Muscle of leg (tissue), 3 donors: ENCODE measurements at regions not wholly inside any gene's neighbourhood (a gene's known extent, or its start where the extent isn't known, plus 50 kb on each side); places are given as distances from the start of the nearest gene placed in this dataset.
A peak's percentile ranks its signal among the peaks of the same experiment; 100 is the strongest.

Experiments
- DNase-seq: peaks from one replicate; pipeline ENCODE4 v3.0.0; 2013
- H3K27ac ChIP-seq: one replicate; pipeline ENCODE4 v1.5.1; 2013; ENCODE audit warnings: mild to moderate bottlenecking, low read length, control low read depth
- H3K27me3 ChIP-seq: one replicate; pipeline ENCODE4 v1.6.1; 2013; ENCODE audit warnings: low read length; ENCODE audit not compliant: control insufficient read depth, insufficient read depth
- H3K36me3 ChIP-seq: one replicate; pipeline ENCODE4 v1.6.1; 2013; ENCODE audit warnings: low read length; ENCODE audit not compliant: control insufficient read depth, insufficient read depth
- H3K4me1 ChIP-seq: one replicate; pipeline ENCODE4 v1.6.1; 2013; ENCODE audit warnings: low read length; ENCODE audit not compliant: control insufficient read depth, insufficient read depth
- H3K4me3 ChIP-seq: one replicate; pipeline ENCODE4 v1.5.1; 2013; ENCODE audit warnings: low read length, control low read depth
- H3K9me3 ChIP-seq: replicated peaks from 2 replicates; pipeline ENCODE4 v1.6.1; 2013; ENCODE audit warnings: low read depth, low read length; ENCODE audit not compliant: control insufficient read depth
- WGBS: methylation state at CpG from one replicate; pipeline ENCODE4 v1.1.5; 2013; ENCODE audit warnings: missing lambda C conversion rate; ENCODE audit not compliant: insufficient coverage; 5-methylcytosine and 5-hydroxymethylcytosine counted together

DNA sequence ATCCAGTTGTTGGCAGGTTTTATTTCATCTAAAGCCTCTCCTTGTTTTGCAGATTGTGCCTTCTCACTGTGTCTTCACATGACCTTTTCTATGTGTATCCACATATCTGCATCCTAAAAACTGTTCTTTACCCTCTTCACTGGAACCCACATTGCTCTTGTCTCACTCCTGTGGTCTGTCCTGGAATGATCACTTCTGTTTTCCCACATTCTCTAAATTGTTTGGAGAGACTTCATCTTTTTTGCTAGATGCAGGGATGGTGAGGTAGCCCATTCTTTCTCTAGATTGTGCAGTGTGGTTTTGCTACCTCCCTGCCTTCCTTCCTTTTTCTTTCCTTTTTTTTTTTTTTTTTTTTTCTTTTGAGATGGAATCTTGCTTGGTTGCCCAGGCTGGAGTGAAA lies 608.6 kb upstream of the MIR17HG start:
- no peaks in the 10 kb centered on the region for H3K4me1 ChIP-seq
- no peak overlapping the region for H3K4me3 ChIP-seq
- H3K27me3 ChIP-seq: no peaks in the 10 kb centered on the region
- H3K27ac ChIP-seq: no peak overlapping the region
- H3K9me3 ChIP-seq: no peaks in the 10 kb centered on the region
- H3K36me3 ChIP-seq: no peaks in the 10 kb centered on the region
- no peak for DNase-seq

- Histone ChIP-seq H3K9me3 (no peaks in the 10 kb centered on the region), H3K4me3 (no peak overlapping the region), H3K27ac (no peak overlapping the region), H3K36me3 (no peaks in the 10 kb centered on the region), H3K27me3 (no peaks in the 10 kb centered on the region), H3K4me1 (no peaks in the 10 kb centered on the region)
- 60% methylated on average over 1 of the region's 2 CpGs for WGBS
- DNase-seq: peak; percentile 10
Measured at GRCh38 chr13:90740099-90740498, 607.4 kb upstream of the MIR17HG start.

GRCh38 chr13:90742381-90742780 lies 605.1 kb upstream of the MIR17HG start:
- H3K36me3 ChIP-seq: no peaks in the 10 kb centered on the region
- H3K9me3 ChIP-seq: no peaks in the 10 kb centered on the region
- H3K4me3 ChIP-seq: no peak overlapping the region
- no peak overlapping the region for H3K27ac ChIP-seq
- no peaks in the 10 kb centered on the region for H3K27me3 ChIP-seq
- peak; percentile 9 for DNase-seq
- H3K4me1 ChIP-seq: no peaks in the 10 kb centered on the region

- Histone ChIP-seq H3K9me3 (no peaks in the 10 kb centered on the region), H3K27ac (no peak overlapping the region), H3K4me1 (no peaks in the 10 kb centered on the region), H3K36me3 (no peaks in the 10 kb centered on the region), H3K4me3 (no peak overlapping the region), H3K27me3 (no peaks in the 10 kb centered on the region)
- WGBS: 80% methylated on average over 1 of the region's 3 CpGs
- DNase-seq: no peak
Measured at GRCh38 chr13:90746230-90746629, 601.3 kb upstream of the MIR17HG start.

GRCh38 chr13:90750021-90750420 lies 597.5 kb upstream of the MIR17HG start:
- DNase-seq: no peak
- Histone ChIP-seq H3K36me3 (no peaks in the 10 kb centered on the region), H3K27me3 (no peaks in the 10 kb centered on the region), H3K4me3 (no peak overlapping the region), H3K4me1 (no peaks in the 10 kb centered on the region), H3K9me3 (no peaks in the 10 kb centered on the region), H3K27ac (no peak overlapping the region)
- WGBS: 55% methylated on average over 3 of the region's 4 CpGs

GRCh38 chr13:90751026-90751425 lies 596.5 kb upstream of the MIR17HG start:
- Histone ChIP-seq H3K27me3 (no peaks in the 10 kb centered on the region), H3K4me1 (no peaks in the 10 kb centered on the region), H3K36me3 (no peaks in the 10 kb centered on the region), H3K27ac (no peak overlapping the region), H3K4me3 (no peak overlapping the region), H3K9me3 (no peaks in the 10 kb centered on the region)
- WGBS: no CpG with 5 or more reads among the region's 1 CpG
- no peak for DNase-seq

DNA sequence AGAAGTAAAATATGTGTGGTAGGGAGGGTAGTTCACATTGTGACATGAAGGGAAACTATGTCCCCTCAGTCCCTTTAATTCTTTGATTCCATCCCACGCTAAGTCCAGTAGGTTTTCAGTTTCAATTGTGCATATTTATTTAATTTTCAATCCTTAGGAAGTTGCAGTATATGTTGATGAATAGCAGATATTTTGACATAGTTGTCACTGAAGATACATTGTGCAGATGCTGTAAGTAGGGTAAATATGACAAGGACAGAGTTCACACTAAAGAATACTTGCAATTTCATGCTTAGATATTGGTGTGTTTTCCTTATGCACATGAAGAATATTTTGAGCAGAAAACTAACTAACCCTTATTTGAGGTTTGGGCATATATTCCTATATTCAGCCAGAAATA lies 595.4 kb upstream of the MIR17HG start:
- Histone ChIP-seq H3K9me3 (no peaks in the 10 kb centered on the region), H3K27me3 (no peaks in the 10 kb centered on the region), H3K4me3 (no peak overlapping the region), H3K27ac (no peak overlapping the region), H3K4me1 (no peaks in the 10 kb centered on the region), H3K36me3 (no peaks in the 10 kb centered on the region)
- no CpG with 5 or more reads among the region's 1 CpG for WGBS
- DNase-seq: no peak

DNA sequence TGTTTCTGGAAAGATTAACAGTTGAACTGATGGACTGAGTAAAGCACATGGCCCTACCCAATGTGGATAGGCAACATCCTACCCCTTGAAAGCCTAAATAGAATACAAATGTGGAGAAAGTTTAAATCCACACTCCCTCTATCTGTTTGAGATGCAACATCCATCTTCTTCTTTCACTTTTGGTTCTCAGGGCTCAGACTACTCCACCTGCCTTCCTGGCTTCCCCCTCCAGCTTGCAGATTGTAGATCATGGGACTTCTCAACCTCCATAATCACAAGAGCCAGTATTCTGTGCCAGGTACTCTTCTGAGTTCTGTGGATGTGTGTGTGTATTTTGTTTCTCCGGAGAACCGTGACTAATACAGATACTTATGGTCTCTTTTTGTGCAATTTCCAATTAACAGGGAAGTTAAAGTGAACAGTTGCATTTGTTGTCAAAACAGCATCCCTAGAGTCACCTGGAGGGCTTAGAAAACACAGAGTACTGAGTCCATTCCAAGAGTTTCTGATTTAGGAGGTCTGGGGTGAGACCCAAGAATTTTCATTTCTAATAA lies 590.3 kb upstream of the MIR17HG start:
- no peaks in the 10 kb centered on the region for H3K9me3 ChIP-seq
- H3K27ac ChIP-seq: no peak overlapping the region
- no peaks in the 10 kb centered on the region for H3K27me3 ChIP-seq
- no peak overlapping the region for H3K4me3 ChIP-seq
- WGBS: no CpG with 5 or more reads among the region's 2 CpGs
- DNase-seq: peak; percentile 30
- no peaks in the 10 kb centered on the region for H3K4me1 ChIP-seq
- H3K36me3 ChIP-seq: no peaks in the 10 kb centered on the region

- Histone ChIP-seq H3K27me3 (no peaks in the 10 kb centered on the region), H3K27ac (no peak overlapping the region), H3K36me3 (no peaks in the 10 kb centered on the region), H3K4me1 (no peaks in the 10 kb centered on the region), H3K4me3 (no peak overlapping the region), H3K9me3 (no peaks in the 10 kb centered on the region)
- no peak for DNase-seq
- WGBS: no CpG with 5 or more reads among the region's 1 CpG
Measured at GRCh38 chr13:90760639-90761038, 586.8 kb upstream of the MIR17HG start.

DNA sequence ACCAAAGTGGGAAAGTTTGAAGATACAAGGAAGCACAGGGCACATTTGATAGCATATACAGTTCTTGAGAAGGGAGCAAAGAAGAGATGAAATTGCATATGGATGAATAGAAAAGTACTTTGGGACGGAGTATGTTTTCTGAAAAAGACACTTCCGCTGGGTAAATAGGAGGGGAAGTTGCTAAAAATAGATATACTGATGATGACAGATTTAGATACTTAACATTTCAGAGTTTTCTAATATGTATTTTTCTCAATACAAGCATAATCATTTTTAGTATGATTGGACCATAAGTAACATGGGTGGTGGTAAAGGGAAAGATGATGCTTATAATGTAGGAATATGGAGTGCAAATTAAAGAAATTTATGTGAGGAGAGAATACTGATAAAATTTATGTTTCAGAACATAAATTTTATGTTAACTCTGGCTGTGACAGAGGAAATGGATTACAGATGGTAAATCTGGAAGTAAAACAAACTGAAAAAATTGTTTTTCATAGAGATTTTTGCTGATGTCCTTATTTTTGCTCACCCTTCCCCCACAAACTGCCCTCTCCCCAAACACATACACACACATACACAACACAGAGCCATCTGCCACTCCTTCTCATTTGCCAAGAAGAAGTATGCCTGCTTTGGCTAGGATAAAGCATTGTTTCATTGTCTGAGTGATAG lies 583.9 kb upstream of the MIR17HG start:
- H3K4me3 ChIP-seq: no peak overlapping the region
- H3K9me3 ChIP-seq: no peaks in the 10 kb centered on the region
- DNase-seq: peak; percentile 57
- no peak overlapping the region for H3K27ac ChIP-seq
- H3K4me1 ChIP-seq: no peaks in the 10 kb centered on the region
- no peaks in the 10 kb centered on the region for H3K36me3 ChIP-seq
- no CpG with 5 or more reads among the region's 2 CpGs for WGBS
- no peaks in the 10 kb centered on the region for H3K27me3 ChIP-seq

- no peaks in the 10 kb centered on the region for H3K9me3 ChIP-seq
- H3K4me1 ChIP-seq: no peaks in the 10 kb centered on the region
- H3K4me3 ChIP-seq: no peak overlapping the region
- H3K27ac ChIP-seq: no peak overlapping the region
- no CpG with 5 or more reads among the region's 1 CpG for WGBS
- DNase-seq: no peak
- H3K27me3 ChIP-seq: no peaks in the 10 kb centered on the region
- no peaks in the 10 kb centered on the region for H3K36me3 ChIP-seq
Measured at GRCh38 chr13:90766386-90766902, 581.0 kb upstream of the MIR17HG start.
